ENCODE measurements at regions not wholly inside any gene's neighbourhood (a gene's known extent, or its start where the extent isn't known, plus 50 kb on each side); places are given as distances from the start of the nearest gene placed in this dataset.

DNA sequence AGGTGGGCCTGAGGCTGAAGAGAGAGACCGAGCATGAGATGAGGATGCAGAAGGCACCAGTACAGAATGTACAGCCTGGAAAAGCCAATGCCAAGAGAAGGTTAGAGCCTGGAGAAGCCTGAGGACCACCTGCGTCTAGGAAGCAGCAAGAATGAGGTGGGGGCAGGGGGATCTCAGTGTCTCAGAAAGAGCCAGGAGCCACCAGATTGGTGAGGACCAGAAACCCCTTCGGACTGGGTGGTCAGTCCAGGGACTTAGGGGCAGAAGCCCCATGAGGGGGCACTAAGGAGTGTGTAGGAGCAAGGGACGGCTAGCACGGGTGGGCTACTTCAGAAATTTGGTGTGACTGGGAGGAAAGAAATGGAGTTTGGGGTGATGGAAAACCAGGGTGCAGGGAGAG lies 205.9 kb upstream of the RNF32 start:
- Histone ChIP-seq H3F3A (replicated peaks; ENCODE audit: low read depth) (no peaks in the 10 kb centered on the region), H3K27me3 (ENCODE audit: insufficient read depth) (no peaks in the 10 kb centered on the region), H3K36me3 (ENCODE audit: insufficient read depth) (no peaks in the 10 kb centered on the region; the same call in 1 of the 2 replicates), H3K79me2 (replicated peaks; ENCODE audit: insufficient read depth) (no peaks in the 10 kb centered on the region), H3K4me2 (no peak overlapping the region), H3K4me1 (ENCODE audit: insufficient read depth) (no peaks in the 10 kb centered on the region), H4K20me1 (replicated peaks; ENCODE audit: insufficient read depth) (no peaks in the 10 kb centered on the region), H3K27ac (ENCODE audit: low read depth) (no peak overlapping the region), H2AFZ (no peak overlapping the region), H3K9me2 (ENCODE audit: insufficient read depth) (no peaks in the 10 kb centered on the region), H3K4me3 (no peak overlapping the region)
- Mint-ChIP-seq H3K4me3 (no peak overlapping the region), H3K36me3 (ENCODE audit: low read depth) (no peaks in the 10 kb centered on the region), H3K27me3 (ENCODE audit: insufficient read depth, low read depth, poor library complexity) (peaks cover 3% of the 10 kb centered on the region), H3K27ac (no peak overlapping the region), H3K4me1 (peaks cover 4% of the 10 kb centered on the region; the same call in 2 of the 3 replicates), H3K9me3 (no peaks in the 10 kb centered on the region; the same call in 2 of the 3 replicates)
- ATAC-seq (no peak), DNase-seq (ENCODE audit: low spot score) (no peak)
- TF ChIP-seq, protein P1, sequence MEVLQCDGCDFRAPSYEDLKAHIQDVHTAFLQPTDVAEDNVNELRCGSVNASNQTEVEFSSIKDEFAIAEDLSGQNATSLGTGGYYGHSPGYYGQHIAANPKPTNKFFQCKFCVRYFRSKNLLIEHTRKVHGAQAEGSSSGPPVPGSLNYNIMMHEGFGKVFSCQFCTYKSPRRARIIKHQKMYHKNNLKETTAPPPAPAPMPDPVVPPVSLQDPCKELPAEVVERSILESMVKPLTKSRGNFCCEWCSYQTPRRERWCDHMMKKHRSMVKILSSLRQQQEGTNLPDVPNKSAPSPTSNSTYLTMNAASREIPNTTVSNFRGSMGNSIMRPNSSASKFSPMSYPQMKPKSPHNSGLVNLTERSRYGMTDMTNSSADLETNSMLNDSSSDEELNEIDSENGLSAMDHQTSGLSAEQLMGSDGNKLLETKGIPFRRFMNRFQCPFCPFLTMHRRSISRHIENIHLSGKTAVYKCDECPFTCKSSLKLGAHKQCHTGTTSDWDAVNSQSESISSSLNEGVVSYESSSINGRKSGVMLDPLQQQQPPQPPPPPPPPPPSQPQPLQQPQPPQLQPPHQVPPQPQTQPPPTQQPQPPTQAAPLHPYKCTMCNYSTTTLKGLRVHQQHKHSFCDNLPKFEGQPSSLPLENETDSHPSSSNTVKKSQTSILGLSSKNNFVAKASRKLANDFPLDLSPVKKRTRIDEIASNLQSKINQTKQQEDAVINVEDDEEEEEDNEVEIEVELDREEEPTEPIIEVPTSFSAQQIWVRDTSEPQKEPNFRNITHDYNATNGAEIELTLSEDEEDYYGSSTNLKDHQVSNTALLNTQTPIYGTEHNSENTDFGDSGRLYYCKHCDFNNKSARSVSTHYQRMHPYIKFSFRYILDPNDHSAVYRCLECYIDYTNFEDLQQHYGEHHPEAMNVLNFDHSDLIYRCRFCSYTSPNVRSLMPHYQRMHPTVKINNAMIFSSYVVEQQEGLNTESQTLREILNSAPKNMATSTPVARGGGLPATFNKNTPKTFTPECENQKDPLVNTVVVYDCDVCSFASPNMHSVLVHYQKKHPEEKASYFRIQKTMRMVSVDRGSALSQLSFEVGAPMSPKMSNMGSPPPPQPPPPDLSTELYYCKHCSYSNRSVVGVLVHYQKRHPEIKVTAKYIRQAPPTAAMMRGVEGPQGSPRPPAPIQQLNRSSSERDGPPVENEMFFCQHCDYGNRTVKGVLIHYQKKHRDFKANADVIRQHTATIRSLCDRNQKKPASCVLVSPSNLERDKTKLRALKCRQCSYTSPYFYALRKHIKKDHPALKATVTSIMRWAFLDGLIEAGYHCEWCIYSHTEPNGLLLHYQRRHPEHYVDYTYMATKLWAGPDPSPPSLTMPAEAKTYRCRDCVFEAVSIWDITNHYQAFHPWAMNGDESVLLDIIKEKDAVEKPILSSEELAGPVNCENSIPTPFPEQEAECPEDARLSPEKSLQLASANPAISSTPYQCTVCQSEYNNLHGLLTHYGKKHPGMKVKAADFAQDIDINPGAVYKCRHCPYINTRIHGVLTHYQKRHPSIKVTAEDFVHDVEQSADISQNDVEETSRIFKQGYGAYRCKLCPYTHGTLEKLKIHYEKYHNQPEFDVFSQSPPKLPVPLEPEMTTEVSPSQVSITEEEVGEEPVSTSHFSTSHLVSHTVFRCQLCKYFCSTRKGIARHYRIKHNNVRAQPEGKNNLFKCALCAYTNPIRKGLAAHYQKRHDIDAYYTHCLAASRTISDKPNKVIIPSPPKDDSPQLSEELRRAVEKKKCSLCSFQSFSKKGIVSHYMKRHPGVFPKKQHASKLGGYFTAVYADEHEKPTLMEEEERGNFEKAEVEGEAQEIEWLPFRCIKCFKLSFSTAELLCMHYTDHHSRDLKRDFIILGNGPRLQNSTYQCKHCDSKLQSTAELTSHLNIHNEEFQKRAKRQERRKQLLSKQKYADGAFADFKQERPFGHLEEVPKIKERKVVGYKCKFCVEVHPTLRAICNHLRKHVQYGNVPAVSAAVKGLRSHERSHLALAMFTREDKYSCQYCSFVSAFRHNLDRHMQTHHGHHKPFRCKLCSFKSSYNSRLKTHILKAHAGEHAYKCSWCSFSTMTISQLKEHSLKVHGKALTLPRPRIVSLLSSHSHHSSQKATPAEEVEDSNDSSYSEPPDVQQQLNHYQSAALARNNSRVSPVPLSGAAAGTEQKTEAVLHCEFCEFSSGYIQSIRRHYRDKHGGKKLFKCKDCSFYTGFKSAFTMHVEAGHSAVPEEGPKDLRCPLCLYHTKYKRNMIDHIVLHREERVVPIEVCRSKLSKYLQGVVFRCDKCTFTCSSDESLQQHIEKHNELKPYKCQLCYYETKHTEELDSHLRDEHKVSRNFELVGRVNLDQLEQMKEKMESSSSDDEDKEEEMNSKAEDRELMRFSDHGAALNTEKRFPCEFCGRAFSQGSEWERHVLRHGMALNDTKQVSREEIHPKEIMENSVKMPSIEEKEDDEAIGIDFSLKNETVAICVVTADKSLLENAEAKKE (CRISPR knock-in tag; IDR thresholded peaks at IDR 0.05) = no peak
- TF ChIP-seq ZNF114 (CRISPR knock-in tag; IDR thresholded peaks at IDR 0.05) = no peak

DNA sequence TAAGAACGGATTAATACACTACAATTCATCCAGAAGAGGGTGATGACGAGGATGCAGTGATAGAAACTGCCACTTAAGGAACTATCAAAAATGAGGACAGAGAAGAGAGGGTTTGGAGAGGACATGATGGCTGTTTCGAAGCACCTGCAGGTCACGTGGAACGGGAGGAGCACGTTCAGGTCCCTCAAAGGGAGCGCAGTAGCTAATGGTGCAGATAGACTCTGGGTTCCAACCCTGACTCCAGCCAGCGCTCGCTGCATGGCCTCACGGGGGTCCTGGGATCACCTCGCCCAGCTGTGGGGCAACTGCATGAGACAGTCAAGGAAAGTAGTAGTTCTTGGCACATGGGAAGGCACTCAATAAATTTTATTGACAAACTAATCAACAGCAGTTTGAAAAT lies 208.6 kb upstream of the RNF32 start:
- H2AFZ ChIP-seq = no peak overlapping the region
- peaks cover 3% of the 10 kb centered on the region for H3K27me3 Mint-ChIP-seq (ENCODE audit: insufficient read depth, low read depth, poor library complexity)
- no peaks in the 10 kb centered on the region for H3F3A ChIP-seq (replicated peaks; ENCODE audit: low read depth)
- no peaks in the 10 kb centered on the region; the same call in 2 of the 3 replicates for H3K9me3 Mint-ChIP-seq
- no peak overlapping the region for H3K27ac ChIP-seq (ENCODE audit: low read depth)
- no peak overlapping the region for H3K4me2 ChIP-seq
- ATAC-seq = no peak
- peaks cover 4% of the 10 kb centered on the region; the same call in 2 of the 3 replicates for H3K4me1 Mint-ChIP-seq
- H3K79me2 ChIP-seq (replicated peaks; ENCODE audit: insufficient read depth) = no peaks in the 10 kb centered on the region
- no peaks in the 10 kb centered on the region; the same call in 1 of the 2 replicates for H3K36me3 ChIP-seq (ENCODE audit: insufficient read depth)
- no peak overlapping the region for H3K4me3 Mint-ChIP-seq
- no peaks in the 10 kb centered on the region for H3K4me1 ChIP-seq (ENCODE audit: insufficient read depth)
- H3K27me3 ChIP-seq (ENCODE audit: insufficient read depth) = no peaks in the 10 kb centered on the region
- H3K9me2 ChIP-seq (ENCODE audit: insufficient read depth) = no peaks in the 10 kb centered on the region
- H3K36me3 Mint-ChIP-seq (ENCODE audit: low read depth) = no peaks in the 10 kb centered on the region
- no peak overlapping the region for H3K27ac Mint-ChIP-seq
- H3K4me3 ChIP-seq = no peak overlapping the region
- no peak for DNase-seq (ENCODE audit: low spot score)
- H4K20me1 ChIP-seq (replicated peaks; ENCODE audit: insufficient read depth) = no peaks in the 10 kb centered on the region
- no peak for TF ChIP-seq EZH2 (IDR thresholded peaks at IDR 0.05; ENCODE audit: low read depth, unreplicated experiment)
- TF ChIP-seq POLR2AphosphoS5 (IDR thresholded peaks at IDR 0.05; ENCODE audit: low read depth) = no peak
- TF ChIP-seq, protein P2, sequence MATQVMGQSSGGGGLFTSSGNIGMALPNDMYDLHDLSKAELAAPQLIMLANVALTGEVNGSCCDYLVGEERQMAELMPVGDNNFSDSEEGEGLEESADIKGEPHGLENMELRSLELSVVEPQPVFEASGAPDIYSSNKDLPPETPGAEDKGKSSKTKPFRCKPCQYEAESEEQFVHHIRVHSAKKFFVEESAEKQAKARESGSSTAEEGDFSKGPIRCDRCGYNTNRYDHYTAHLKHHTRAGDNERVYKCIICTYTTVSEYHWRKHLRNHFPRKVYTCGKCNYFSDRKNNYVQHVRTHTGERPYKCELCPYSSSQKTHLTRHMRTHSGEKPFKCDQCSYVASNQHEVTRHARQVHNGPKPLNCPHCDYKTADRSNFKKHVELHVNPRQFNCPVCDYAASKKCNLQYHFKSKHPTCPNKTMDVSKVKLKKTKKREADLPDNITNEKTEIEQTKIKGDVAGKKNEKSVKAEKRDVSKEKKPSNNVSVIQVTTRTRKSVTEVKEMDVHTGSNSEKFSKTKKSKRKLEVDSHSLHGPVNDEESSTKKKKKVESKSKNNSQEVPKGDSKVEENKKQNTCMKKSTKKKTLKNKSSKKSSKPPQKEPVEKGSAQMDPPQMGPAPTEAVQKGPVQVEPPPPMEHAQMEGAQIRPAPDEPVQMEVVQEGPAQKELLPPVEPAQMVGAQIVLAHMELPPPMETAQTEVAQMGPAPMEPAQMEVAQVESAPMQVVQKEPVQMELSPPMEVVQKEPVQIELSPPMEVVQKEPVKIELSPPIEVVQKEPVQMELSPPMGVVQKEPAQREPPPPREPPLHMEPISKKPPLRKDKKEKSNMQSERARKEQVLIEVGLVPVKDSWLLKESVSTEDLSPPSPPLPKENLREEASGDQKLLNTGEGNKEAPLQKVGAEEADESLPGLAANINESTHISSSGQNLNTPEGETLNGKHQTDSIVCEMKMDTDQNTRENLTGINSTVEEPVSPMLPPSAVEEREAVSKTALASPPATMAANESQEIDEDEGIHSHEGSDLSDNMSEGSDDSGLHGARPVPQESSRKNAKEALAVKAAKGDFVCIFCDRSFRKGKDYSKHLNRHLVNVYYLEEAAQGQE (IDR thresholded peaks at IDR 0.05; ENCODE audit: unreplicated experiment) = no peak

All from GM23338 (cell line).